Mucosa of descending colon (tissue), 3 donors: ENCODE measurements at regions not wholly inside any gene's neighbourhood (a gene's known extent, or its start where the extent isn't known, plus 50 kb on each side); places are given as distances from the start of the nearest gene placed in this dataset.

Experiments
- ATAC-seq: fragments of 200-7000 bp; cut with Tn5 transposase; one replicate; pipeline ENCODE4 v1.9.1; 2020; ENCODE audit warnings: mild to moderate bottlenecking, moderate library complexity
- DNase-seq, 3 donors: peaks; one replicate each; pipeline ENCODE4 v3.0.0-alpha.2; 2020
- H3K36me3 ChIP-seq: fragments of 200-600 bp; one replicate; pipeline ENCODE4 v1.8.0; 2021; ENCODE audit warnings: low read depth, mild to moderate bottlenecking
- H3K4me1 ChIP-seq: fragments of 200-600 bp; one replicate; pipeline ENCODE4 v1.8.0; 2021; ENCODE audit warnings: low read depth, mild to moderate bottlenecking
- H3K4me3 ChIP-seq: fragments of 200-600 bp; one replicate; pipeline ENCODE4 v1.8.0; 2021; ENCODE audit warnings: mild to moderate bottlenecking
- H3K9me3 ChIP-seq: fragments of 200-600 bp; one replicate; pipeline ENCODE4 v1.8.0; 2021; ENCODE audit warnings: mild to moderate bottlenecking
- intact Hi-C, 2 donors: fragments of 100-400 bp; cut with DNase I in 1 of 2; cut with micrococcal nuclease in 1 of 2; formaldehyde crosslinking; loops; one replicate each; pipeline versions ENCODE4 v1.11.0 to v1.11.1; 2022; cut with DNase I, micrococcal nuclease
- TF ChIP-seq, protein P1 (sequence below): fragments of 200-600 bp; IDR thresholded peaks from one replicate; pipeline ENCODE4 v1.8.0; 2022; ENCODE audit warnings: antibody characterized with exemption, mild to moderate bottlenecking
- donor health status: DM: no; HTN: no; CAD: no; lungs with moderate emphysema.
- donor health status: DM: no; HTN: no; CAD: no.
- donor health status: DM: no; HTN: yes; CAD: no.

DNA sequence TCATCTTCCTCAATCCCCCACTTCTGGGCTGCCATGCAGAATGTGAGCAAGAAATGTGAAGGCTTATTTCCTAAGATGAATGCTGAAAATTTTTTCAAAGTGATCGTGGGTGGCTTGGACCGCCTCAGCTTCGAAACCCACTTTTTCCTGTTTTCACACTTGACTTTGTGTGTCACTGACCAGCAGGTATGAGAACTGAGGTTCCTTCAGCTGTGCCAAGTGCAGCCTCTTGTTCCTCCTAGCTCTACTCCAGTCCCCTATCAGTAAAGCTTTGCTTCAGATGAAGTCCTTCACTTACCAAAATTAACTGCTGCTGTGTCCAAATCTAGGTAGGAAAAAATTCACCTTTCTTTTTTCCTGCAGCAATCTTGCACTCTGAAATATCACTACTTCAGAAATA is 382.6 kb downstream of the DTWD2 start:
- TF ChIP-seq, protein P1, sequence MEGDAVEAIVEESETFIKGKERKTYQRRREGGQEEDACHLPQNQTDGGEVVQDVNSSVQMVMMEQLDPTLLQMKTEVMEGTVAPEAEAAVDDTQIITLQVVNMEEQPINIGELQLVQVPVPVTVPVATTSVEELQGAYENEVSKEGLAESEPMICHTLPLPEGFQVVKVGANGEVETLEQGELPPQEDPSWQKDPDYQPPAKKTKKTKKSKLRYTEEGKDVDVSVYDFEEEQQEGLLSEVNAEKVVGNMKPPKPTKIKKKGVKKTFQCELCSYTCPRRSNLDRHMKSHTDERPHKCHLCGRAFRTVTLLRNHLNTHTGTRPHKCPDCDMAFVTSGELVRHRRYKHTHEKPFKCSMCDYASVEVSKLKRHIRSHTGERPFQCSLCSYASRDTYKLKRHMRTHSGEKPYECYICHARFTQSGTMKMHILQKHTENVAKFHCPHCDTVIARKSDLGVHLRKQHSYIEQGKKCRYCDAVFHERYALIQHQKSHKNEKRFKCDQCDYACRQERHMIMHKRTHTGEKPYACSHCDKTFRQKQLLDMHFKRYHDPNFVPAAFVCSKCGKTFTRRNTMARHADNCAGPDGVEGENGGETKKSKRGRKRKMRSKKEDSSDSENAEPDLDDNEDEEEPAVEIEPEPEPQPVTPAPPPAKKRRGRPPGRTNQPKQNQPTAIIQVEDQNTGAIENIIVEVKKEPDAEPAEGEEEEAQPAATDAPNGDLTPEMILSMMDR = no peak
- Histone ChIP-seq H3K9me3 (no peaks in the 10 kb centered on the region), H3K36me3 (no peaks in the 10 kb centered on the region), H3K4me3 (no peak overlapping the region), H3K4me1 (no peaks in the 10 kb centered on the region)
- ATAC-seq (no peak), DNase-seq (no peak)
- intact Hi-C loops = no loop called here

DNA sequence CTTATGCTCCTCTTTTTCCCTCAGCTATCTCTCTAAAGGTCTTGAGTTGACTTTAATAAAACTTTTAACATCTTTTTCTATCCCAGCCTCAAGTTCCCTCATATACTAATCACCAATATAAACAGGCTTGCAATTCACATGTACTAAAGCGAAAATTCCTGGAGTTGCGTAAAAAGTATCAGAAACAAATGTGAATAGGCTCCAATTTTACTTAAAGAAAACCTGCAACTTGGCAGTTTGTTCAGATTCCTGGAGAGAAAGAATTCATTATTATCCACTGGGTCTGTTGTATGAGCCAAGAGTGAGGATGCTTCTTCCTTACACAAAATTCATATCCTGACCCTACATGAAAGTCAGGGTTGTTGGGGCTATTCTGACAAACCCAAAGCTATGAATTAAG is 384.2 kb downstream of the DTWD2 start:
- TF ChIP-seq, protein P1 = no peak
- H3K4me1 ChIP-seq = no peaks in the 10 kb centered on the region
- no peaks in the 10 kb centered on the region for H3K36me3 ChIP-seq
- no peak overlapping the region for H3K4me3 ChIP-seq
- intact Hi-C loops = no loop called here
- no peak for ATAC-seq
- H3K9me3 ChIP-seq = no peaks in the 10 kb centered on the region
- DNase-seq = no peak

DNA sequence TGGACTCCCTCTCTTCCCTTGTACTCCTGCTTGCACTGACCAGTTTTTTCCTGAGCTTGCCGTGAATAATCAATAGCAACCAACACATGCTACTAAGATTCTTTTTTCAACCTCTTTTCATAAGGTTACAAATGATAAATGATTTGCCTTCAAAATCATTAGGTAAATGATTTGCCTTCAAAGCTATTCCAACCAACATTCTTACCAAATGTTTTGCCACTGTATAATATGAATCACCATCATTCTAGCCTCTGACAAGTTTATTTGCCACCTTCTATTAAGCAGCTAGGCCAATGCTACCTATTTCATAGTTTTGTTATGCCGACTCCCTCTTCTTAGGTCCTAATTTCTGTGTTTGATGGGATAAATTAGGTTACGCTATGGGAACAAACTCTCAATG is 385.1 kb downstream of the DTWD2 start:
- intact Hi-C loops = no loop called here
- H3K4me1 ChIP-seq = no peaks in the 10 kb centered on the region
- no peak overlapping the region for H3K4me3 ChIP-seq
- H3K9me3 ChIP-seq = no peaks in the 10 kb centered on the region
- no peaks in the 10 kb centered on the region for H3K36me3 ChIP-seq
- DNase-seq (no peak), ATAC-seq (no peak)
- TF ChIP-seq, protein P1 = no peak

DNA sequence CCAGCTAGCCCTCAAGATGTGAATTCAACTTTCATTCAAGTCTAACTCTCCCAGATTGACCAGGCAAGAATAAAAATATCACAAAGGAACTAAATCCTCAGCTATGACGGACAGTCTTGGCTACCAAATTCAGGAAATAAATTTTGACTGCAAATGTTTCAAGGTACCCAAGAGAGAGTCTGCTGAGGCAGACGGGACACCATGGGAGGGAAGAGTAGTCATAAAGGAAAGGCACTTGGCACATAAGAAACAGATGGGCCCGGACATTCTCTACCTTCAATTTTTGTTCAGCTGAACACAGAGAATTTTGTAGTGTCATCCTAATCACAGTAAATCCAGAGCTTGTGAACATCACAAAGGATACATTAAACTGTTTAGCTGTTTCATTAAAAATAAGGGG is 390.0 kb downstream of the DTWD2 start:
- Histone ChIP-seq H3K36me3 (no peaks in the 10 kb centered on the region), H3K4me3 (no peak overlapping the region), H3K9me3 (no peaks in the 10 kb centered on the region), H3K4me1 (no peaks in the 10 kb centered on the region)
- TF ChIP-seq, protein P1 = no peak
- intact Hi-C loops = no loop called here
- no peak for ATAC-seq
- no peak for DNase-seq

DNA sequence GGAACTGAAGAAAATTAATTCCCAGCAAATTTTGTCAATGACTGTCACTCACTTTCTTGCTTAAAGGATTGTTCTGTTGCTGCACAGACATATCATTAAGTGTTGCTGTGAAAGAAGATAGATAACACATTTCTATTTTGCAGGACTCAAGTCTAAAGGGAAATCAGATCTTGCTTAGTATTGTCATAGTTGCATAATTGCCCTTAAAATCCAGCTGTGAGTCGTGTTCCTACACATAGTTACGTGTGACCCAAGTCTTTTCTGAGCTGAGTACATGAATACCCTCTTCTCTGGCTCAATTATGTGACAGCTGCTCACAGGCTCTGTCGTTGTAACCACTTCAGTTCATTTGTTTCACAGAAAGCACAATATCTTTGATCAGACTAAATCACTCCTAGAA is 390.8 kb downstream of the DTWD2 start:
- intact Hi-C loops = no loop called here
- no peak for ATAC-seq
- TF ChIP-seq, protein P1 = no peak

DNA sequence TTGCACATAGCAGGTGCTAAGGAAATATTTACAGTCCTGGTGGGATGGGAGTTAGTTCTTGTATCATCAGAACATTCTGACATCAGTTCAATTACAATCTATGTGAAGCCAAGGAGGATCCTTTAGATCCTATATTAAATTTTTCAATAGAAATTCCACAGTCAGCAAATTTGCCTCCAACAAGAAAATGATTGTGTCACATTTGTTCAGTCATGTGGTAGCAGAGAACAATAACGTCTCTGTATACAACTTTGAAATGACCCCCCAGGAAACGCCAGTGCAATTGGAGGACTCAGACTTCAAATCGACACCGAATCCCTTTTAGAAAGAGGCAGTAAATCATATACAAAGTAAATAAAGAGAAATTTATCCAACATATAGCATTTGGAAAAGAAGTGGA is 392.1 kb downstream of the DTWD2 start:
- H3K36me3 ChIP-seq = no peaks in the 10 kb centered on the region
- TF ChIP-seq, protein P1 = no peak
- no peak for DNase-seq
- no peaks in the 10 kb centered on the region for H3K4me1 ChIP-seq
- no peak overlapping the region for H3K4me3 ChIP-seq
- intact Hi-C loops = no loop called here
- H3K9me3 ChIP-seq = no peaks in the 10 kb centered on the region
- no peak for ATAC-seq

More for the DNA sequence above, 390.8 kb downstream of the DTWD2 start:
- no peak overlapping the region for H3K4me3 ChIP-seq
- H3K9me3 ChIP-seq = no peaks in the 10 kb centered on the region
- no peaks in the 10 kb centered on the region for H3K4me1 ChIP-seq
- no peaks in the 10 kb centered on the region for H3K36me3 ChIP-seq
- DNase-seq = no peak
